Astrocyte (in vitro differentiated cells and primary cell): ENCODE measurements at regions not wholly inside any gene's neighbourhood (a gene's known extent, or its start where the extent isn't known, plus 50 kb on each side); places are given as distances from the start of the nearest gene placed in this dataset.

Source experiments
- CTCF ChIP-seq: IDR thresholded peaks from 2 replicates; pipeline ENCODE4 v1.5.1; 2011; ENCODE audit warnings: low read depth, mild to moderate bottlenecking, inconsistent platforms, low read length, moderate library complexity; ENCODE audit not compliant: insufficient read depth
- EZH2 ChIP-seq: IDR thresholded peaks from 2 replicates; pipeline ENCODE4 v1.6.1; 2012; ENCODE audit warnings: mild to moderate bottlenecking, low read length, inconsistent platforms; ENCODE audit not compliant: insufficient read depth

GRCh38 chr17:54482843-54483242, 417.8 kb upstream of the TOM1L1 start:
- no peak for TF ChIP-seq CTCF
- TF ChIP-seq EZH2: no peak
